ENCODE measurements at regions not wholly inside any gene's neighbourhood (a gene's known extent, or its start where the extent isn't known, plus 50 kb on each side); places are given as distances from the start of the nearest gene placed in this dataset.

DNA sequence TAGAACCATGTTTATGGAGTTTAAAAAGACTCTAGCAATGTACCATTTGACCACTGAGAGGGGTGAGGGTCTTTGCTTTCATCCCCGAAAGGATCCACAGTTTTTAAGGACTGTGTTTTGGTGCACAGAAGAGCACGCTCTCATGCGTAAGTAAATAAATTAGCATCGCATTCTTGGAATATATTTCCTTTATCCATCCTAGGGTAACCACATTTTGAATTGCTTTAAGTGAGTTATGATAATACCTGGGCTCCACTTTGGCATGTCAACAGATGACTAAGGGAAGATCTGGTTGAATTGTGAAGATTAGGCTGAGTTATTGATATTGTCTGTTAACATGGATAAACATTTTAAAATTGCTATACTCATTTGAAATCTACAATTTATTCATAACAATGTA is 89.4 kb upstream of the EDIL3 start:
- no peak for DNase-seq

DNA sequence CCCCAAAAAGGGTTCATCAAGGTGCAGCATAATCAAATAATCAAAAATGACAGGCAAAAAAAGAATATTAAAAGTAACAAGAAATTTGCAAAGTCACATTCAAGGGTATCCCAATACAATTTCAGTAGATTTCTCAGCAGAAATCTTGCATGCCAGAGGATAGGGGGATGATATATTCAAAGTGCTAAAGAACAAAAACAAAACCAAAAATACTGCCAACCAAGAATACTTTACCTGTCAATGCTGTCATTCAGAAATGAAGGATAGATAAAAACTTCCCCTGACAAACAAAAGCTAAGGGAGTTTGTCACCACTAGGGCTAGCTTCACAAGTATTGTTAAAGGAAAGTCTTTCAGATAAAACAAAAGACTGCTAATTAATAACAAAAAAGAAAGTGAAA is 68.7 kb upstream of the EDIL3 start:
- DNase-seq: no peak

DNA sequence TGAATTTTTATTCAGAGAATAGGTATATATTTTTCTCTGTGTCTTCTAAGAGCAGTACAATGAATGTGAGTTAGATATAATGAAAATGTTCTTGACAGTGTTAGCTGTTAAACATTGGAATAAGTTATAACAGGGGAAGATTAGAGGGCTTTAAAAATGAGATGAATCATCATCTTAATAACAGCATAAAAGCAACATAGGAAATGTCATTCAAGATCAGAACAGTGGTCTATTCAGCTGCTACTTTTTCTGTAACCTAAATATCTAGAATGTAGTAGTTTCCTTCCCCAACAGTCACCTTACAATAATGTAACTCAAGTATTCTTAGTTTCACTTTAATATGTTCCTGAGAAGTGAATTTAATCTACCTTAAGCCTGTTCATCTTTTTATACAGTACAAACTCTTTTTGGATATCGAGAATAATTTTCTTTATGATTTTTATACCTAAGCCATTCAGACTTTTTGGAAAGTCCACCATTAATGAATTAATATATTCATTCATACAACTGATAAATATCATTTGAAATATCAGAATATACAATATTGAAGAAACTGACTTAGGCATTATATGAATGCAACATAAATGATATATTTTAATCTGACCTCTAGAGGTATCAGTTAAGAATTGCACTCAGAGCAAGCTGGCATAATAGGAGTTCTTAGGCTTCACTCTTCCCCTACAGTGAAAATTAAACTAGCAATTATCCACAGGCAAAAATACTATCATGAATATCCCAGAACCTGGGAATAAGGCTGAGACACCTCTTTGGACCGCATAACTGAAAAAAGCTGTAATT is 66.1 kb upstream of the EDIL3 start:
- no peak for DNase-seq

DNA sequence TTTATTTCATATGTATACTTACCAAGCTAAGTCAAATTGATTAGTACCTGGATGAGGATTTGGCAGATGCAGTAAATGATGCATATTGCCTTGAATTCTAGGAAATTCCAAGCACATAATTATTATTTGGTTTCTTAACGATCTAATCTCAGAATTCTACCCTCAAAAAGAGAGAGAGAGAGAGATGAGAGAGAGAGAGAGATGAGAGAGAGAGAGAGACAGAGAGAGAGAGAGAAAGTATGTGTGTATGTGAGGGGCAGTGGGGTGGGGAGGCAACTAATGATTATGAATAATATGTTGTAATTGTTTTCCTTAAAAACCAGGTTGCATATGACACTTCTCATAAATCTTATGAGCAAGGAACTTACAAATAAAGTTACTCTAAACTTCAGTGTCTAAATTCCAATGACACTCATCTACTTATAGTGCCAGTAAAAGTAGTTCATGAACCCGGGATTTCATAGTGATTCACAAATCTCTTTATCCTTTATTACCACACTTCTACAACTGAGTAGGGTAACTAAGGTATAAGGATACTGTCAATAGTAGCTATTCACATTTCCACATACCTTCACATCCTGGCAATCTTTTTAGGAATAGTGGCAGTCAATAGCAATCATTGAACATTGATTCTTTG is 60.5 kb upstream of the EDIL3 start:
- peak; percentile 31 for DNase-seq

DNA sequence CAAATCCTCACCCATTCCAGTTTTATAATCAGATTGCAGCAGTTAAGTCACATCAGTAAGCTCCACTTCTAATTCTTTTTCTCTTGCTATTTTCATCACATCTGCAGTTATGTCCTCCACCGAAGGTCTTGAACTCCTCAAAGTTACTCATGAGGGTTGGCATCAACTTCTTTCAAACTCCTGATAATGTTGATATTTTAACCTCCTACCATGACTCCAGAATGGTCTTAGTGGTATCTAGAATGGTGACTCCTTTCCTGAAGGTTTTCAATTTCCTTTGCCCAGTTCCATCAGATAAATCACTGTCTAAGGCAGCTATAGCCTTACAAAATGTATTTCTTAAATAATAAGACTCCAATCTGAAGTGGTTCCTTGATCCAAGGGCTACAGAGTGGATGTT is 53.8 kb upstream of the EDIL3 start:
- peak; percentile 72 for DNase-seq

DNA sequence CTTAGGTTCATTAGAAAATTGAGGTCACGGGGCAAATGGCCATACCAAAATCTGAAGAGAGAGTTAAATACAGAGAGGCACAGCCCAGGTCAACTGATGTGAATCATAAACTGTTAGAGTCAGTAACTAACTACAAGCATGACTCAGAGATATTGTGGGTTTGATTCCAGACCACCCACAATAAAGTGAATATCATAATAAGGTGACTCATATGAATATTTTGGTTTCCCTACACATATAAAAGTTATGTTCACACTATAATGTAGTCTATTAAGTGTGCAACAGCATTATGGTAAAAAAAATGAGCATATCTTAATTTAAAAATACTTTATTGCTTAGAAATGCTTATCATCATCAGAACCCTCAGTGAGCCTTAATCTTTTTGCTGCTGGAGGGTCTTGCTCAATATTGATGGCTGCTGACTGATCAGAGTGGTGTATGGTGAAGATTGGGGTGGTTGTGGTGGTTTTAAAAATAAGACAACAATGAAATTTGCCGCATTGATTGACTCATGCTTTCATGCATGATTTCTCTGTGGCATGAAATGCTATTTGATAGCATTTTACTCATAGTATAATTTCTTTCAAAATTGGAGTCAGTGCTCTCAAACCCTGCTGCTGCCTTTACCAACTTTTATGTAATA is 53.1 kb upstream of the EDIL3 start:
- DNase-seq: peak; percentile 85

DNA sequence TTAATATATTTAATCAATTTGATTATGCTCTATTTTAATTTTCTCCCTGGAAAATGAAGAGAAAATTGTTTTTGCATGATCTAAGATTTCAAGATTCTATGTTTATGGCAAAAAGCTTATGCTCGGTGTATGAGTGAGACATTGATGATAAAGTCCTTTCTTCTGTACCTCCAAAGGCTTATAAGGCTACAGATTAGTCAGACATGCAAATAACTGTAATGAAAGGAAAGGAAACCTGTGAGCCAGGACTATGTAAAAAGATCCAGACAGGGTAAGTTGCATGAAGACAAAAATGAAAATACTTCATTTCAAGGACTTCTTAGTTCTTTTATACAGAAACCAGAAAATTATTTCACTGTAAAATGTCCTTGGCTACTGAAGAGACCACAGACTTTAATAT is 52.2 kb upstream of the EDIL3 start:
- DNase-seq: no peak

DNA sequence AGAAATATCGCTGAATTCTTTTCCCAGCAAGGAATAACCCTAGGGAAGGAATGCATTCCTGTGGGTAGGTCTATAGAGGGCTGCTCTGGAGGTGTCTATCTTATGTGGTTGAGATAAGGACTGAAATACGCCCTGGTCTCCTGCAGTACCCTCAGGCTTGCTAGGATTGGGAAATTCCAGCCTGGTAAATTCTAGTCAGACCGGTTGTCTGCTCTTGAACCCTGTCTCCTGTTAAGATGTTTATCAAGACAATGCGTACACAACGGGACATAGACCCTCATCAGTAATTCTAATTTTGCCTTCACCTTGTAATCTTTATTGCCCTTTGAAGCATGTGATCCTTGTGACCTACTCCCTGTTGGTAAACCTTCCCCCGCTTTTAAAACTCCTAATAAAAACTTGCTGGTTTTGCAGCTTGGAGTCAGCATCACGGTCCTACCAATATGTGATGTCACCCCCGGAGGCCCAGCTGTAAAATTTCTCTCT is 51.2 kb upstream of the EDIL3 start:
- DNase-seq: peak; percentile 95

Measured in NCI-H226 (cell line).